M059J (cell line): ENCODE measurements at regions not wholly inside any gene's neighbourhood (a gene's known extent, or its start where the extent isn't known, plus 50 kb on each side); places are given as distances from the start of the nearest gene placed in this dataset.

Experiments
- DNase-seq: peaks from one replicate; pipeline ENCODE4 v3.0.0-alpha.2; 2012; ENCODE audit warnings: low read depth

DNA sequence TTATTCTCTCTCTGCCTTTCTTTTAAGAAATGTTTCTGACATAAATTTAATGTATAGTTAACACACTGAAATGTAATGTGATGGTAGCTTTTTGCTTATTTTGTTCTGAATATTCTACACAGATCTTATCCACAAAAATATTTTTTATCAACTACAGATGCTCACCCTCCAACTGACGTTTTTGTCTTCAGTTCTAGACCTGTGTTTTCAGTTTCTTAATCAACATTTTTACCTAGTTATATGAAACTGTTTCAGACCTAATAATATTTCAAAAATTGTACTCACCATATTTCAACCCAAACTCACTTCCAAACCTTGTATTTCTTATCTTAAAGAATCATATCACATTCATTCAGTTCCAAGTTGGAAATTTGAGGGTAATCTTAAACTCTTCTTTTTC, 452.8 kb downstream of the RFPL4B start:
- DNase-seq, result no peak

DNA sequence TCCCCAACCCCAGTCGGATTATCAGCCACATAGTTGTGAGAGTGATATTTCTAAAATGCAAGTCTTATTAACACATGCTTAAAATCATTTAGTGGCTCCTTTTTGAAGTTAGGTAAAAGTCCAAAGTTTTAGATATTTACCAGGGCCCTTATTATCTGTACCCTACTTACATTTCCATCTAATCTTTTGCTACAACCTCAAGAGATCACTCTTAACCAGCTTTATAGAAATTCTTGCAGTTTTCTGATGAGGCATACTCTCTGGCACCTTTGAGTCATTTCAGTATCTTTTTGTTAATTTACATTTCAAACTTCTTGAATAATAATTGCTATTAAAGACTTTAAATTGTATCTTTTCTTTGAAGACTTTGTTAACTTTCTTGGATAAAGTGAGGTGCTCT, 453.3 kb downstream of the RFPL4B start:
- DNase-seq, result no peak

DNA sequence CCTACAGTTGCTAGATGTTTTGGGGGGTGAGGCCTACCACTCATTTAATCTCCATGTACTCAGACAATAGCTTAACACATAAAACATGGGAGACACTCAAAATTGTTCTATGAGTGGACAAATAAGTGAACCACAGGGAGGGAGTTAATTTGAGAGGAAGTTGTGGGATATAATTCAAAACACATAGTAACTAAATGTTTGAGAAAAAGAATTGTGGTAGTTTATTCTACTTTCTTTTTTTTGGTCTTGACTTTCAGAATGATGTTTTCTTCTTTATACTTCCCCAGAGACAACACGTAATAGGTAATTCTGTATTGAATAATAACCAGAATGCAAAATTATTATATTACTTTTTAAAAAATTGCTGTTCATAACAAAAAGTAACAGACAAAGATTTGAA, 453.8 kb downstream of the RFPL4B start:
- peak; percentile 15 for DNase-seq

DNA sequence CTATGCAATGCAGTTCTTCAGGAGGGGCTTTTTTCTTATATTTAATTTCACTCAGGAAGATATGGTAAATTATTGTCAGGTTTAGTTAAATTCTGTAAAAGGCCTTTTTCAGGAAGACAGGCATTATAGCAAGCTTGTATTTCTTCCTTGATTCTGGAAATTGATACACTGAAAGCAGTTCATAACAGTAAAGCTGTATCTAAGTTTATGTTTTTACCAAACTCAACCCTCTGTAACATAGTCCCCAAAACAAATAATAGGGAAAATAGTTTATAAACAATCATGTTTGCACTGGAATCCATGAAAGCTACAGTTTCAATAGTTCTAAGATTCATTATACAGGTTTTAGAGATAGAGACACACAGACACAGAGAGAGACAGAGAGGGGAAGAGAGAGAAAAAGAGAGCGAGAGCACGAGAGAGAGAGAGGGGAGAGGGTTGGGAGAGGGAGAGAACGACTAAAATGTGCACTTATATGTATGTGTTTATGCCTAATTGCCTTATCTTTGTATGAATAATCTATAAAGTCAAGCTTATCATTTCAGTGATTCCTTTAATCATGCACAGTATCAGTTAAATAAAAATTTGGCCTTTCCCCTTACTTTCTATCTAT, 454.4 kb downstream of the RFPL4B start:
- DNase-seq, result no peak

DNA sequence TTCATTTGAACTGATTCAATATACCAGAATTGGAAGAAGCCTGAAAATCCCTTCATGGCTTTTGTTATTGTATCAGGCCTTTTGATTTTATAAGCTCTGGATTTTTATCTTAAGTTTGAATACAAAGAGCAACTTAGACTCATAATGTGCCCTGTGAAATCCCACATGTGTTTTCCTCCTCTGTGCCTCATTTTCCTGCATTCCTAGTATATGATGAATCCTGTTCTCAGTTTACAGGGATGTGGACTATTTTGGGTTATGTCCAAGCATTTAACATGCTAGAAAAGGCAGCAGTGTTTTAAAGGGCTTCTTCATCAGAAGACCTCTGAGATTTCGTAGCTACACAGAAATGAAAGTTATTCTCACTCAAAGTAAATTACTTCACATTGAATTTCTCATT, 455.0 kb downstream of the RFPL4B start:
- peak; percentile 91 for DNase-seq

DNA sequence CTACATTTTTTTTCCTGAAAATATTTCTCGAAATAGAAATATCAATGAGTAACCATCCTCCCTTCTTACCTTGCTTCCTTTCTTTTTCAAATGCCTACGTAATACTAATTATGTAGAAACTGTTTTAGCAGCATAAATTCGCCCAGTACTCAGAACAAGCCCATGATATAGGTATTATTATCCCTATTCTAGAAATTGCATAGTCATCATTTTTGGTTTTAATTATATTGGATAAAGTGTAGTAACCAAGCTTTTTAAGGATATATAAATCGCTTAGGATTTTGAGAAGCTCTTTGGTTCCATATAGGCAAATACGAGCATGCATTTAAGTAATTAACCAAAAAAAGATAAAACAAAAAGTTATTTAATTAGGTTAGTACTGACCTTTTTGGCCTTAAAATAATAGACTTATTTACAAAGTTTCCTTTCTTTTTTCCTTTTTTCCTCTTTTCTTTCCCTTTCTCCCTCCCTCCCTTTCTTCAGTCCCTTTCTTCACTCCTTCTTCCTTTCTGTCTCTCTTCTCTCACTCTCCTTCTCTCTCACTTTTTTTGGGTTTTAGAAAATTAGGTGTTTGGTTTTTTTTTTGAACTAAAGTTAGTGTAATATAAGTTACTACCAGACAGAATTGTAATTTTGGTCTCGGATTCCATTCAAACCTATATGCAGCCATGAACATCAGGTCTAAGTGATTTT, 457.7 kb downstream of the RFPL4B start:
- DNase-seq, result no peak

DNA sequence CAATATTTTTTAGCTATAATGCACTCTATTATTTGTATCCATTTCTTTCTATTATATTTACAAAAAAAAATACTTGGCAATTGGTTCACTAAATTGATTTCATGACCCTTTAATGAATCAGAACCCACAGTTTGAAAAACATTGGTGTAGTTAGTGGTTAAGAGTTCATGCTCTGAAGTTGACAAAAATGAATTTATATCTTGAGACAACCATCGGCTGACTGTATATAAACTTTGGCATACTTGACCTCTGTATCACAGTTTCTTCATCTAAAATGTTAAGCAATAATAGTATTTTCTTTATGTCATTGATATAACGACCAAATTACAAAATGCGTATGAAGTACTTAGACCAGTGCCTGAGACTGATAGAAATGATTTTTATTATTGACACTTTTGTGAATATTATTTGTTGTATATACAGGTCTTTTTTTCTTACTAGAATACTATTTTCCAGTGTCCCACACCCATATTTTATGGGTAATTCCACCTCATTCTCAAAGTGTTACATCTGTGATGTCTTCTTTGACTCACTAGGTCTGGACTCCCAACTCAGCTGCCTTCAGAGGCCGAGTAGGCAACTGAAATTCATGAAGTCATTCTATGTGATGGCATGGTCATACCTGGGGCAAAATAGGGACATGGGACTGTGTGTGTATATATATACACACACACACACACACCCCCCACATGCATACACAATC, 459.2 kb downstream of the RFPL4B start:
- no peak for DNase-seq

DNA sequence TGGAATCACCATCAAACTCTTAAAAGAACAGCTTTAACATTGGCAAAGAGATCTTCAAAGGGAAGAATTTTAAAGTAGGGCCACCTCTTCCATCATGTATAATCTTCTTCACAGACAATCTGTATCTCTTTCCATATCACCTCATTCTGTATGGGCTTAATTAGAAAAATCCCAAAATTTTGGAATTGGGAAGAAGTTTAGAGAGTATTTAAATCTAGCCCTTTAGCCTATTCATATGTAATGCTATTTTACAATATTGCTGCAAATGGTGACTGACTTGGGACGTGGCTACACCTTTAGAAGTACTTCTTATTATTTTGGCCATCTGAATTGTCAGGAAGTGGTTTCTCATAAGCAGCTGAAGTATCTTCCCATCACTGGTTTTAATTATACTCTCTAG, 474.3 kb downstream of the RFPL4B start:
- DNase-seq, result no peak

DNA sequence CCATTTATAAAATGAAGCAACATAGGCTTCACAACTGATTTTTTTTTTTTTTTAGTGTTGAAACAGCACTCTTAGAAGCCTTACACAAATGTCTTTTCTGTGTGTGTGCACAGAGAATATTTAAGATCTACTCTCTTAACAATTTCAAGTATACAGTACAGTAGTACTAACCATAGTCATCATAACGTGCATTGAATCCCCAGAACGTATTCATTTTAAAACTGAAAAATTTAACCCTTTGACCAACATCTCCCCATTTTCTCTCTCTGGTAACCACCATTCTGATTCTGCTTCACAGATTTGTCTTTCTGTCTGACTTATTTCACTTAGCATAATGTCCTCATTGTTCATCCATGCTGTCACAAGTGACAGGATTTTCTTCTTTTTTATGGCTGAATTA, 475.6 kb downstream of the RFPL4B start:
- DNase-seq, result no peak

DNA sequence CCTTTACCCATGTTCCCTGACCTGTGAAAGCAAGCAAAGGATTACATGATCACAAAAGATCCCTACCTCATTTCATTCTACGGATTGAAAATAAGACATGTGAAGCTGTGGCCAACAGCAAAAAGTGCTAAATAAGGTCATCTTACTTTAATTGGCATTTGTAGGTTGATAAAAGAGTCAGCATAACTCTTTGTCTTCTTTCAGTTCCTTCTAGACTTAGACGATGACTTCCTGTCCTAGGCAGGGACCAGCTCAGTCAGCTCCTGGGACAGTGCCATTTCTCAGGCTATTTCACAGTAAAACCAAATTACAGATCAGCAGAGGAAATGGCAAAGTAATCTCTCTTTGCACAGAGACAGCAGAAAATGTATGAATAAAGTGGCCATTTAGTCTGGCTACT, 480.7 kb downstream of the RFPL4B start:
- peak; percentile 60 for DNase-seq

DNA sequence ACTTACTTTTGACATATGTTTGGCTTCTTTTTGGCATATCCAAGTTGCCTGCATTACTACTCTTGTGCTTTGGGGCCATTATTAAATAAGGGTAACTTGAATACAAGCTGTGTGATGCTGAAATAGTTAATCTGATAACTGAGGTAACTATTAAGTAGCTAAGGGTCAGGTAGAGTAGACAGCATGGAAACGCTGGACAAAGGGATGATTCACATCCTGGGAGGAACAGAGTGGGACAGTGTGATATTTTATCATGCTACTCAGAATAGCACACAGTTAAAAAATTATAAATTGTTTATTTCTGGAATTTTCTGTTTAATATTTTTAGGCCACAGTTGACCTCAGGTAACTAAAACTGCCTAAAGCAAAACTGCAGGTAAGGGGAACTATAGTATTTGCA, 483.9 kb downstream of the RFPL4B start:
- peak; percentile 29 for DNase-seq

DNA sequence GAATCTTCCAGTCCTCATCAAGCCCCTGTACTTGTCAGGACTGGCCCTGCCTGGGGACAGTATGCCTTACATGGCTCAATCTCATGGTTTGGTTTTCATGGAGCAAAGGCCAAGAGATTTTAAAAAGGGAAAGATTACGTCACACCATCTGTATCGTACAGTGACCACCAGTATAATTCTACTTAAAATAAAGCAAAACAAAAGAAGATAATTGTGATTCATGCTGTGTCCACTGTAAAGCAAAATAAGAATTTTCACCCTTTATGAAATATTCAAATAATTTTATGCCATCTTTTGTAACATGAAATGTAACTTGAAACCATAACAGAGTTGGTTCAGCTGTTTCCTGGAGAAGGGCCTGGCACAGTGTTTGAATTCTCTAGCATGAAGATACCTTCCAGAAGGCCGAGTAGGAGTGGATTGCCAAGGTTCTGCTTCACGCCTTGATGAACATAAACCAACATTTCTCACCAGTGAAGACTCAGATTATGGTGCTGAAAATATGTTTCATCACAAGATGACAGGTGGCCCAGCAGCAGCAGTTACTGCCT, 486.5 kb downstream of the RFPL4B start:
- no peak for DNase-seq

DNA sequence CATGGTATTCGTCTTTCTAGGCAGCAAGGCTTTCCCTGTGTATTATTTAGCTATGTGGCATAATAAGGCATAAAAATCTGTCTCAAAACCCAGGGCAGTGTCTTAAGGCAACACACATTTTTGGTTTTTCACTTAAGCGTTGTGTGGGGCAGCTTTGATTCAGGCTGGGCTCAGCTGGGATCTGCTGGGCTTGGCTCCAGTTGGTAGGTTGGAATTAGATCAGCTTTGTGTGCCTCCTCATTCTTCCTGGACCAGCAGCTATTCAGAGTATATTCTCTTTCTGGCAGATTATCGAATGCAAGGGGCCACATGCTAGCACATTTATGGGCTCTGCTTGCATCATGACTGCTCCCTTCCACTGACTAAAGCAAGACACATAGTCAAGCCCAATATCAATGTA, 487.9 kb downstream of the RFPL4B start:
- DNase-seq, result no peak

DNA sequence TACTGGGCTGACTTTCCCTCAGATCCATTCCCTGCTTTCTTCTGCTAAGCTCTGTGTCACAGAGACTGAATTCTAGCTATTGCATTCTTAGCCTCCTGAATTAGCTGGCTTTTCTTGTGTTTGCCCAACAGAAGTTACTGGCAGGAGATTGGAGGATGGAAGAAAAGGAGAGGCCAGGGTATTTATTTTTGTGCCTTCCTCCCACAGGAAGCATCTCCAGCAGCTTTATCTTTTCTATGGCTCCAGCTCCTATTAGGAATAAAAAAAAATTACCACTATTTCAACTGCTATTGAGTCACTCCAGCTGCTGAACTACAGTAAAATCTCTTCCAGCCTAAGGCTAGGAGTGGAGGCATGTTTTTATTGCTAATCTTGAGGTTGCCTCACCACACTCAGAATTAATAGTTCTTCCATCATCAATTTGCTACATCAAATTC, 492.4 kb downstream of the RFPL4B start:
- peak; percentile 82 for DNase-seq

DNA sequence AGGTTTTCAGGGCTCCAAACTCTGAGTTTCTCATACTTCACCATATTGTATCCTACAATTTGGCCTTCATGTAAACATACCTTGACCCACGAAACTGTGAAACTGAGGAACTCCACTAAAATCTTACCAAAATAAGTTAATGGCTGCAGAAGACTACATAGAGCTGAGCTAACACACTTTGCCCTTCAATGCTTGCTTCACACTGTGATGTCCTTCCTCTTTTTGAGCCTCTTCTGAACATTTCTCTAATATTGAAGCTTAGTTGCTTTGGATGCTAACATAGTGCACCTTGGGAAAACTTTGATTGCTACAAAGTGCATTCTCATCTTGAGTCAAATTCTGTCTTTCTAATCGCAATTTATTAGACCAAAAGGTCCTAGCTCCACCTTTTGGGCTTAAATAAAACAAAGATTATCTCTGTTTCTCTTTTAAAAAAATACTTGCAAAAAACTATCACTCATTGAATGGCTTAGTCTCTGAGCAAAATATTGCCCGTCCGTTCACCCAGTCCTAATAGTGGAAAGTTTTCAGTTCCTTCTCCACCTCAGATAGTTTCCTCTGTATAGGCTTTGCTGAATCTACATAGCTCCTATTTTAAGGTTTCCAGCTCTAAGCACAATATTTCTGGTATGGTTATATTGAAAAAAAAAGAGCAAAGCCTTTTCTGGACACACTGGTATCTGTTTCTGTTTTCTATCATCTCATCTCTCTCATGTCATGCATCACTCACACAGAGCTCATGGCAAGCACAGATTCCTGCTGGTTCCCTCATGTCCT, 494.6 kb downstream of the RFPL4B start:
- DNase-seq, result no peak

DNA sequence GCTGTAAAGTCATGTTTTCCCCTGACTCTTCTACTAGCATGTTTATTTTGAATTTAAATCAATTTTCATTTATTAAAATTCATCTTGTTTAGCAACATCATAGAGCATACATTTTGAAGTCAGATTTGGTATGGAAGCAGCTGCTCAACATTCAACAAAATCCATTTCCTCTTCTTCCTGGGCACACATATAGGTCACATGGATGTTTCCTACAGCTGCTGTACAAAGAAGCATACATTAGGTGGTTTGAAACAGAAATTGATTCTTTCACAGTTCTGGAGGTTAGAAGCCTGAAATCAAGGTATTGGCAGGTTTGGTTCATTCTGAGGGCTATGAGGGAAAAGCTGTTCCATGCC, 495.2 kb downstream of the RFPL4B start:
- no peak for DNase-seq

DNA sequence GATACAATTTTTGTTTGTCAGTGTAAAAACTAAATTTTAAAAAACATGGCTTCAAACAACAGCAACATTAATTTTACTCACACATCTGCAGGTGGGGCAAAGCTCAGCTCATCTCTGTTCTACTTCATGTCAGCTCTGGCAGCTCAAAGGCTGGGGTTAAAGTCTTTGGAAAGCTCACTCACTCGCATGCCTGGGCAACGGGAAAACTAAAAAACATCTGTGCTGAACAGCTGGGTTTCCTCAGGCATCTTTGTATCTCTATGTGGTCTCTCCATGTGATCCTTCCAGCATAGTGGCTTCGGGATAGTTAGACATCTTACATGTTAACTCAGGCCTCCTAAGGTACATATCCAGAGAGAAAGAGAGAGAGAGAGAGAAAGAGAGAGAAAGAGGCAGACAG, 499.6 kb downstream of the RFPL4B start:
- no peak for DNase-seq

DNA sequence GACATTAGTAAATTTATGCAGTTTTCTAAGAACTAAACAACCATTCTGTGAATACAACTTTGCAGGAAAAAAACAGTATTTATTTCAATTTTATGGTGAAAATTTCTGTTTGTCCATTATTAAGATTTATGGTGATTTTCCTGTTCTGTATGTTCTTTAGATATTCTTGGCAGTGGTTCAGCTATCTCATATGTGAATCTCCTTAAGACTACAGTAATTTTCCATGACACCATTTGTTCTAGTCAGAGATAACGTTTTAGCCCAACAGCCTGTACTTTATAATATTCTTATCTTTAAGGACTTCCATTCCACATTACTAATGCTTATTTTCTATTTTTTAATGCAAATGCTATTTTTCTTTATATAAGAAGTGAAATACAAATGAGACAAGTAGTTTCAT, 504.0 kb downstream of the RFPL4B start:
- DNase-seq, result no peak

DNA sequence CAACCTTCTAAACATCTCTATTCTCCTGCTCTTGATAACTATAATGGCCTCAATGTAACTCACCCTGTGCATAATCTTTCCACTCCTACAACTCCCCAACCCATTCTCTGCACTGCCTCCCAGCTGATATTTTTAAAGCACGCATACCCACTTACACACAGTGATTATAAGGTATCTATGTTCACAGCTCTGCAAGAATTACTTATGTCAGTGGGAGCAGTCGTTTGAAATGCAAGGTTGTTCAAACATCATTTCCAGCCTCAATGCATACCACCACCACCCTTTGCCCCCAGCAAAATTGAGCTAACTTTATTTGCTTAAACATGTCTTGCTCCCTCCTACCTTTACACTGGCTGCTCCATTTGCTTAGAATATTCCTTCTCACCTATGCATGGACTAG, 506.0 kb downstream of the RFPL4B start:
- DNase-seq, result no peak

DNA sequence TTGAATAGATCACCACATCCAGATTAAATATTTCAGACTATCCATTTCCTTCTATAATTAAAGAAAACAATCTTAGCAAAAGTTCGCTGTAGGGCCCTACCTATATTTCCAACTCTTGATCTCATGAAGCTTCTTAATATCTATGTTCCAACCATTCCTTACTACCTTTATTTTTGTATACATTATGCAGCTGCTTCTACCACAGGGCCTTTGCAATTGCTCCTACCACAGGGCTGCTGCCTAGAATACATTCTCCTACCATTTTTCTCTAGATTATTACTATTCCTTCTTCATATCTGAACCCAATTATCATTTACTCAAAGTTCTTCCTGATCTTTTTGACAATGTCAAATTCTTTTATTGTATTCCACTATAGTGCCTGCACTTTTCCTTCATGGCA, 516.6 kb downstream of the RFPL4B start:
- no peak for DNase-seq

DNA sequence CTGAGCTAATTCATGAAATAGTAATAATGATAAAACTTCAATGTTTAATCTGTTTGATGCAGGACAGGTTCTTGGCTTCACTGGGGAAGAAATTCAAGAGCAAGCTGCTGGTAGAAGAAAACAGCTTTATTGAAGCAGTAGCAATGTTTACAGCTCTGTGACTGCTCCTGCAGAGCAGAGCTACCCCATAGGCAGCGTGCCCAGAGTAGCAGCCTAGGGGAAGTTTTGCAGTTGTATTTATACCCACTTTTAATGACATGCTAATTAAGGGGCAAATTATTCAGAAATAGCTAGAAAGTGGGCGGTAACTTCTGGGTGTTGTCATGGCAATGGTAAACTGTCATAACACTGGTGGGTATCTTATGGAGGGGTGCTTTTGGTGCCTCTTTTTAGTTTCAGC, 518.0 kb downstream of the RFPL4B start:
- DNase-seq, result no peak

DNA sequence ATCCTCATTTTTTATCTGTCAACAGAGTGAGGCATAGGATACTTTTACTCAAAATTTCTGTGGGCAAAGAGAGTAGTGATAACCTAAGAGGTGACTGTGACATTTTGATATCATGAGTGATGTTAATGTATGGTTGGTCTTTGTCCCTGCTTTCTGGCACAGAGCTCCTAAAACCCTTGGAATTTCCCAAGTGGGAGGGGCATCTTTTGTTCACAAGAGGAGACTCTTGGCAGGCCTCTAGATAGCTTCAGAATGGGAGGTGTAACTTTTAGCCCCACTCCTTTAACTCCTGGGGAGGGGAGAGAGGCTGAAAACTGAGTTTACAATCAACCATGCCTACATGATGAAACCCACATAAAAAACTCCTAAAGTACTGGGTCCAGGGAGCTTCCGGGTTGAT, 527.8 kb downstream of the RFPL4B start:
- no peak for DNase-seq
